GM20000 (cell line): ENCODE measurements at regions not wholly inside any gene's neighbourhood (a gene's known extent, or its start where the extent isn't known, plus 50 kb on each side); places are given as distances from the start of the nearest gene placed in this dataset.

Experiments
- DNase-seq: peaks from one replicate; pipeline ENCODE4 v3.0.0; 2012; ENCODE audit warnings: low spot score
- TF ChIP-seq, protein P1 (sequence below): IDR thresholded peaks from 2 replicates; pipeline ENCODE4 v1.5.1; 2012; ENCODE audit warnings: mild to moderate bottlenecking, control low read depth; ENCODE audit errors: extremely low read depth, missing control alignments

GRCh38 chr9:99433095-99433494 lies 211.0 kb downstream of the SEC61B start:
- TF ChIP-seq, protein P1, sequence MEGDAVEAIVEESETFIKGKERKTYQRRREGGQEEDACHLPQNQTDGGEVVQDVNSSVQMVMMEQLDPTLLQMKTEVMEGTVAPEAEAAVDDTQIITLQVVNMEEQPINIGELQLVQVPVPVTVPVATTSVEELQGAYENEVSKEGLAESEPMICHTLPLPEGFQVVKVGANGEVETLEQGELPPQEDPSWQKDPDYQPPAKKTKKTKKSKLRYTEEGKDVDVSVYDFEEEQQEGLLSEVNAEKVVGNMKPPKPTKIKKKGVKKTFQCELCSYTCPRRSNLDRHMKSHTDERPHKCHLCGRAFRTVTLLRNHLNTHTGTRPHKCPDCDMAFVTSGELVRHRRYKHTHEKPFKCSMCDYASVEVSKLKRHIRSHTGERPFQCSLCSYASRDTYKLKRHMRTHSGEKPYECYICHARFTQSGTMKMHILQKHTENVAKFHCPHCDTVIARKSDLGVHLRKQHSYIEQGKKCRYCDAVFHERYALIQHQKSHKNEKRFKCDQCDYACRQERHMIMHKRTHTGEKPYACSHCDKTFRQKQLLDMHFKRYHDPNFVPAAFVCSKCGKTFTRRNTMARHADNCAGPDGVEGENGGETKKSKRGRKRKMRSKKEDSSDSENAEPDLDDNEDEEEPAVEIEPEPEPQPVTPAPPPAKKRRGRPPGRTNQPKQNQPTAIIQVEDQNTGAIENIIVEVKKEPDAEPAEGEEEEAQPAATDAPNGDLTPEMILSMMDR, result no peak
- DNase-seq, result no peak

- peak; percentile 76 for DNase-seq
- TF ChIP-seq, protein P1, result no peak
These were observed 211.5 kb downstream of the SEC61B start for GRCh38 chr9:99433555-99433954.

- DNase-seq, result no peak
- TF ChIP-seq, protein P1, result no peak
These were observed 214.5 kb downstream of the SEC61B start for GRCh38 chr9:99436616-99437015.

DNA sequence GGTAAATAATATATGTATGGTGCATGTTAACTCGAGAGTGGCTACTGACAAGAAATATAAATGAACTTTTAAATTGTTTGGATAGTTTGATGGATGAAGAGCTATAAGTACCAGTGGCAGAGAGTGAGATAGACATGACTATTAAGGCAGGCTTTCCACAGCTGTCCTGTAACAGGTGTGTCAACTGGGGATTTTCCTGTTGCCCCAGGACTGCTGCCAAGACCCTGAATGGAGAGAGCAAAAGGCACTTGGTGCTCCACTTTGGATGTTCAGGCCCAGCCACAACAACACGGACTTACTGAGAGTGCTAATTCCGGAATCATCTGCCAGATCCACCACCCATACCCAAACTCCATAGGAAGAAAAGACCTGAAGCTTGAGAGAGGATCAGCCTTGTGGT lies 215.1 kb downstream of the SEC61B start:
- DNase-seq, result no peak
- TF ChIP-seq, protein P1, result no peak

DNA sequence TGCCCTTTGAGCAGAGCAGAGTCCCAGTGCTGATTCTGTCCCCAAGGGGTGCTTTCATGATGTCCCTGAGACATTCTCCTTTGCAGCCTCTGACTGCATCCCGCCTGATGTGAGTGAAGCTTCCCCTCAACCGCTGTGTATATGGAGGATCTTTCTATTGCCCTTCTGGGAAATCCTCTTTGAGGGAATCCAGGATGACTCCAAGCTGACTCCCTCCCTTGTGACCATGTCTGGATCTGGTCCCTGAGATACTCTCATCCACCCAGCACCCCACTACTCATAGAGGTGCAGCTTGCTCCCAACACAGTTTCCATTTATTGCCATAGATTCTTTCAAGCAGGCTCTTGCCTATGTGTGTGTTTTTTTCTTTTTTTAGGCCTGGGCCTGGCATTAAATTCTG lies 216.5 kb downstream of the SEC61B start:
- no peak for DNase-seq
- TF ChIP-seq, protein P1, result no peak

DNA sequence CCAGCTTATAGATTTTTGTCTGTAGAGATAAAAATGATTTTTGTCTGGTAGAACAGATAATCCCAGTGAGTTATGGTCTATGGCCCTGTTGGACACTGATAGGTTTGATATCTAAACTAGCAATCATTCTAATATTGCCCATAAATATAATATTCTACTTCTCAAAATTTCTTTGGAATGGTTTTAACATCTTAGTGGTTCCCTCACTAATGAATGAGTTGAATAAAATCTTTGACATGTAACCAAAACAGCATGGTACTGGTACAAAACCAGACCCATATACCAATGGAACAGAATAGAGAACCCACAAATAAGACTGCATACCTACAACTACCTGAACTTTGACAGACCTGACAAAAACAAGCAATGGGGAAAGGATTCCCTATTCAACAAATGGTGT lies 219.7 kb downstream of the SEC61B start:
- no peak for DNase-seq
- TF ChIP-seq, protein P1, result no peak

DNA sequence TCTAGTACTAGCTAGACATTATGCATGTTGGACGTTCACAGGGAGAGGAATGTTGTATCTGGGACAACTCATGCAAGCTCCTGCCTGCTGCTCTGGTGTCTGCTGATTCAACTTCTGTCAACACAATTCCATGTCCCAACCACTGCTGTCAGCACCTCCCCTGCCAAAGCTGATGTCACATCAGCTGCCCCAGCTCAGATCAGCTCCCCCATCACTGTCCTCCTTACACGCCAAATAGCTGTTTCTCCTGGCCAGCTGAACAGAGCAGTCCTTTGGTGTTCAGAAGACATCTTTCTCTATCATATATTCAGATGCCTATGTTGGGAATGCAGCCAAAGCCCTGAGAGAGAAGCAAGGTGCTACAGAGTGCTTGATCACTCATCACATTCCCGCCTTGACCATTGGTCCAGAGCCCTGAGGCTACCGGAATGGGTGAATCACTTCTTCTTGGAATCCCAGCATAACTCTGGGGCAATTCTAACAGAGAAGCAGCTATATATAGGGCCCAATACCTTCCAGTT lies 223.3 kb downstream of the SEC61B start:
- DNase-seq, result no peak
- TF ChIP-seq, protein P1, result no peak
